SW 1271 (cell line): ENCODE measurements at regions not wholly inside any gene's neighbourhood (a gene's known extent, or its start where the extent isn't known, plus 50 kb on each side); places are given as distances from the start of the nearest gene placed in this dataset.

Source experiments
- DNase-seq, 2 experiments: peaks; one replicate each; lab custom pipeline; 2025; lab: John Stamatoyannopoulos, UW

DNA sequence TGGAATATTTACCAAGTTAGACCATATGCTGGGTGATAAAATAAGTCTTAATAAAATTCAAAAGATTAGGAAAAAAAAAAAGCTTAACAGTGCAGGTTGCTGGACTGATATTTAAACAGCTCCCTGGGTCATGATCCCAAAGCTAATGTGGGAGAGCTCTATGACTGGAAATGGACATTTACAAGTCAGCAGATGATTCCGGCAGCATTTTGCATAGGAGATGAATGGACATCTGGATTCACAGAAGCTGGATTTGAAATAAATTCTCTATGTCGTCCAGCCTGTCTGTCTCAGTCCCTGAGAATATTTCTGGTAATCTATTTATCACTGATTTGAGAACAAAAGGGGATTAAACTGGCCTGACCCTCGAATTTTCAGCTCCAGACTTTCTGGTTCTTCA lies 52.3 kb upstream of the KLHL25 start:
- no peak for DNase-seq

DNA sequence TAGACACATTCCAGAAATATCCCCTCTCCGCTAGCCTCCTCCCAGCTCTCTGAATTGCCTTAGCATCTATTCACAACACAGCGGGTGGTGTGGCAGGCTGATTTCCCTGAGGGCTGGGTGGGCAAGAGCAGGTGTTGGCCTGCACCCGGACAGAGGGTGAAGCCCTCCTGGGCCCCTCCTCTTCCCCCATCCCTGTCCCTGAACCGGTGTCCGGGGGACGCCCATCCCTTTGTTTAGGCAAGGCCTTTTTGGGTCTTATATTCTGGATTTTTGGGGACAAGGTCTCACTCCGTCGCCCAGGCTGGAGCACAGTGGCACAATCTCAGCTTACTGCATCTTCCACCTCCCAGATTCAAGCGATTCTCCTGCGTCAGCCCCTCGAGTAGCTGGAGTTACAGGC lies 55.2 kb upstream of the KLHL25 start:
- DNase-seq, result no peak

DNA sequence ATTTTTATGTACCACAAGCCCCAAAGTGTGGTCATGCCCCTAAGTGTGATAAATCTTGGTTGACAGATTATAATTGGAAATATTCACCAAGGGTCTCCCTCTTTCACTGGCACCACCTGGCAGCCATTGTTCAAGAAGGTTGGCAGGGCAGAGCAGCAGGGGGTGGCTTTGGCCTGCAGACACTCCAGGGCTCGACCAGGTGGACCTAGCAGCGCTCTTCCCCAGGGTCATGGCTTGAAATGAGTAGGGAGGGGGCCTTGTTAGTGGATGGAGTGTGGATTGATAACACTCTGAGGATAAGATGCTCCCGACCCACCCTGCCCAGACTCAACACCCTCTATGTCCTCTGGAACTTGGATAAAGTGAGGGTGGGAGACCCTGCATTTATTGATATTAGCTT lies 58.2 kb upstream of the KLHL25 start:
- no peak for DNase-seq

DNA sequence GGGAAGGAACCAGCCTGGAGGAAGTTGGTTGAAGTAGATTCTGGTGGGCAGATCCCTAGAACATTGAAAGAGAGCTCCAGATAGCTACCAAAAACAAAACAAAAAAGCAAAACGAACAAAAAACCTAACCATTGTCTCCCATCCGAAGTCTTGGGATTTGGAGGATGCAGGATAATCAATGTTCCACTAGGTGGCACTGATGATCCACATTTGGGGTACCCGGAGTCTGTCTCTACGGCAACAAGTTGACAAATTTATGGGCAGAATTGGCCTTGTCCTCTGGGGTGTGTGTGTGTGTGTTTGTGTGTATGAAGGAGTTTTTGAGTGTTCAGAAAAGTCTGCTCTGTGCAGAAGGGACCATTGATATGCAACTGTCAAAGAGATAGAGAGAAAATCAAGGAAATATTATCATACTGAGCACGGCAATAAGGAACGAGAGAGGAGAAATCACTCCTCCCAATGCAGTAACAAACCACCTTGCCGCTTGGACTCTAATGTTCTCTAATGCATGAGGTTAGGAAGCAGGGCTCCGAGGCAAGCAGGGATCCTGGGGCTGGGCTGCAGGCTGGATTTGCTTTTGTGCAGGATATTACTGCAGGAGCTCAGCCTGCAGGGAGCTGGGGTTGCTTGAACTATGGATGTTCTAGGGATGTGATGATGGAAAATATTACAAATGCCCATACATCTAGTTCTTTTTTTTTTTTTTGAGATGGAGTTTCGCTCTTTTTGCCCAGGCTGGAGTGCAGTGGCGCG lies 59.8 kb upstream of the KLHL25 start:
- peak; percentile 16 to 67 for DNase-seq

DNA sequence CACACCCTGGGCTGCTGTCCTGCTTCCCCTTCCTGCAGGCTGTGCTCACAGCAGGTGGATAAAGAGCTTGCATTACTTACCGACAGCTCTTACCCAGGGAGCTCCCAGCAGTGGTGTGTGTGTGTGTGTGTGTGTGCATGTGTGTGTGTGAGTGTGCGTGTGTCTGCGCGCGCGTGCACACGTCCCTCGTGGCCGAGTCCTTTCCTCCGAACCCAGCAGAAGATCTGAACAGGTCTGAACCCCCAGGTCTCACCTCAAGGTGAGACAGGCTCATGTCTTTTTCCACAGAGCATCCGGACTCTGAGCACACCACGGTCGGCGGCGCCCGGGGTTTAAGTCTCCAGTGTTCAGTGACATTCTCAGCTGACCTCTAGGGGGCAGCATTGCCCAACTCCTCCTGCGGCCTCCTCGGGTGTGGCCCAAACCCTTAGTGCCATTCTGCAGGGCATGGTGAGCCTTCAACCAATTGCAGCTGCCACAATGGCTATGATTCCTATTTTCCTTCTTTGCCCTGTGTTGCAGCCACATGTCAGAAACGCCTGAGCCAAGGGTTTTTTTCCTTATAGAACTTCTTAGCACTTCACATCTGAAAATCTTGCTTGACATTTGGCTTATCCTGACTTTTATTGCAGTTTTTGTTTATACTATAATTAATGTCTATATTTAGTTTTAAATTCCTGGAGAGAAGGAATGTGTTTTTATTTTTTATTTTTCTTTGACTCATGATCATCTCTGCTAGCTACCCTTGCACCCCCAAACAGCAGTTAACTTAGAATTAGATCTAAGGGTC lies 64.1 kb upstream of the KLHL25 start:
- DNase-seq, result peak; percentile 31 to 68

DNA sequence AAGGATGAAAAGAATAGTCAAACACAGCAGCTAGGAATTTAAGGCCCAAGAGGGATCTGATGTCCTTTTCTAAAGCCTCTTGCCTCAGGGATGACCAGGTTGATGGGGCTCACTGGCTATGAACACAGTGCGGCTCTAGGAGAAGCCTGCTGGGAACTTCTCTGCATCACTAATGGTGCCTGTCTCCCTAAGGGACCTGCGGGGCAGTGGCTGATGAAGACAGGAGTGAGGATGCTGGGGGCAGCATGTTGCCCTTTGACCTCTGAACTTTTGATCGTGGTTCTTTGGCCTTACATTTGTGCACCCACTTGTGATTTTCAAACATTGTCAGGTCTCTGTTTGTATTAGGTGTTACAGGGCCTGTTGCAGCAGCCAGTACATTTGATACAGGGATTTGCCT lies 64.9 kb upstream of the KLHL25 start:
- no peak for DNase-seq

DNA sequence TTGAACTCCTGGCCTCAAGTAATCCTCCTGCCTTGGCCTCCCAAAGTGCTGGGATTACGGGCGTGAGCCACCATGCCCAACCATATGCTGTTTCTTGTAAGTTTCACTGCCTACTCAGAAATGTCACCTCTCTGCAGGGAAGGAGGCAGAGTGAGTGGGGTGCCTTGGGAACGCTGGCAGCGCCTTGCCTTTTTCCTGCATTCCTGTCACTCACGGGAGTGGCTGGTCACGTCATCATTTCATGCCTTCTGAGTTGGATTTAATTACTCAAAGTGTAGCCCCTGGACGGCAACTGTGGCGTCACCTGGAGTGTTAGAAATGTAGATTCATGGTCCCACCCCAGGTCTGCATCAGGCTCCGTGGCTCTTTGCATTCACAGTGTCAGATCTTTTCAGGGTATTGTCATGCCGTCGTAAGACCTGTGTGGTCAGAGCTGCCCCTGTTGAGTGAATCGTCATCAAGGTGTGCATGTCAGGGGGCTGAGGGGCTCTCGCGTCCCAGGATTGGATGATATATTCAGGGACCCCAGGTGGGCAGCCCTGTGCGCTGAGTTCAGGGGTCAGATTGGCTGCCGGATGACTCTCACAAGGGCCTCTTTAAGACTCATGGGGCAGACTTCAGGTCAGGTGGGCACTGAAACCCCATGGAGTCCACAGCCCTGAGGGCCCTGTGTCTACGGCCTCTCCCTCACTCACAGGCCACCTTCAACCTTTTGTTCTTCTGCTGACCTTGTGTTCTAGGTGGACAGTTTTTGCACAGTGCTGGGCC lies 65.9 kb upstream of the KLHL25 start:
- no peak for DNase-seq

DNA sequence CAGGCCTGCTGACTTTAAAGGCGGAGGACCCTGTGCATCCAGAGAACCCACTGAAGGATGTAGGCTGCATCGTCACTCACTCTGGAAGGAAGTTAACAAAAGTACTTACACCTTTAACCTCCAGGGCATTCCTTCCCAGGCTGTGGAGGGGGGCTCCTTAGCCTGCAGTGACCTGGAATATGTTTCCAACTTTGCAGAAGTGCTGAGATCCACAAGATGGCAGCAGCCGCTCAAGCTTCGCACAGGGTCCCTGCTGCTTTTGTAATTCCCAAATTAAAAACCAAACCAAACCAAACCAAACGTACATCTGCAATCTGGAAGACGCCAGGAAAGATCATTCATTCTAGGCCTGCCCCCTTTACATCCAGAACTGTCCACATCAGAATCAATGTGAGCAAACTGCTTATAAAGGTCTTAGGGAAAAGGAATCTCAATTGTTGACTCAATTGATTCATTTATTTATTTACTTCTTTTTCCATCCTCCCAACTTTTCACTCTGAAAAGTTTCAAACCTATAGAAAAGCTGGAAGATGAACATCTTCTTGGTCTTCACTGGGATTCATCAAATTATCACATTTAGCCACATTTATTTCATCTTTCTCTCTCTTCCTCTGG lies 70.5 kb upstream of the KLHL25 start:
- peak in 1 of 2 experiments; percentile 59 for DNase-seq

DNA sequence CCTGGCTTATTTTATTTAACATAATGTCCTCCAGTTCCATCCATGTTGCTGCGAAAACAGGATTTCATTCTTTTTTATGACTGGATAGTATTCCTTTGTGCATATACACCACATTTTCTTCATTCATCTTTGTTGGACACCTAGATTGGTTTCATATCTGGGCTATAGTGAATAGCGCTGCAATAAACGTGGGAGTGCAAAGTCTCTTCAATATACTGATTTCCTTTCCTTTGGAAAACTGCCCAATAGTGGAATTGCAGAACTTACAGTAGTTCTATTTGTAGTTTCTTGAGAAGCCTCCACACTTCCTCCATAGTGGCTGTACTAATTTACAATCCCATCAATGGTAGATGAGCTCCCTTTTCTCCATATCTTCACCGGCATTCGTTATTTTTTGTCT lies 72.5 kb upstream of the KLHL25 start:
- DNase-seq, result no peak

DNA sequence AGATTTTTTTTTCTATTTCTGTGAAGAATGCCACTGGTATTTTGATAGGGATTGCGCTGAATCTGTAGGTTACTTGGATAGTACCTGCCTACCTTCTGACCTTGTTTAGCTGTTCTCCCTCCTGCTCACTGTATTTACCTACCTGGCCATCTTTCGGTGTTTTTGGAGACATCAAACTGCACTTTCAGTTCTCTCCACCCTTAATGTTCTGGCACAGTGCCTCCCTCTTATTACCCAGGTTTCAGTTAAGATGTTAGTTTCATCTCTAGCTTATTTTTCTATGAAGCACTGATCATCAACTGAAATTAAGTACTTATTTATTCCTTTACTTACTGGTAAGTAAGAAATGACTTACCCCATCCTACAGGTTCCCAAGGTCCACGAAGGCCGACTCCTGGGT lies 74.4 kb upstream of the KLHL25 start:
- no peak for DNase-seq

DNA sequence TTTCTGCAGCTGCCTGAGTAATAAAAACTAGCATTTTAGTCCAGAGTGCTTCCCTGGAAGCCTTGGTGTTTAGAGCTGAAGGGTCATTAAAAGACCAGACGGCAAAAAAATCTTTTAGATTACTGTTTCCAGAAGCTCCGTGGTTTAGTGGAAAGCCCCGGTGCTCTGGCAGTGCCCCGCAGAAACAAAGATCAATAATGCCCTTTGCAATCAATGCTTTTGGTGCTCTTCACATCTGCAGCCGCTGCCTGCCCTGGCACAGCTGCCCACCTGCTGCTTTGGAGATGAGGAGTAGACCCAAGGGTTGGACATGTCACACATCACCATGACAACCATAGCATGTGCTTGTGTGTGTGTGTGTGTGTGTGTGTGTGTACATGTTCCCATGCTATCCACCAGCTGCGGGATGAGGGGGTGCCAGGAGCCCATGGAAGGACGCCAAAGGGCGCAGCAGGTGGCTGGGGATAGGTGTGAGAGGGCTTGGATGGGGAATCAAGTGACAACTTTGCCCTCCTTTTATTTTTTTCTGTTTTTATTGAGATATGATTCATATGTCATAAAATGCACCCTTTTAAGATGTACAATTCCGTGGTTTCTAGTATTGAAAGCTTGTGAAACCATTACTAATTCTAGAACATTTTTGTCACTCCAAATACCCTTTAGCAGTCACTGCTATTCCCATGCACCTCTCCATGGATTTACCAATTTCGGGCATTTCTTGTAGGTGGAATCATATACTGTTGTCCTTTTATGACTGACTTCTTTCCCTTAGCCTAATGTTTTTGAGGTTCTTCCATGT lies 75.7 kb upstream of the KLHL25 start:
- DNase-seq, result no peak

DNA sequence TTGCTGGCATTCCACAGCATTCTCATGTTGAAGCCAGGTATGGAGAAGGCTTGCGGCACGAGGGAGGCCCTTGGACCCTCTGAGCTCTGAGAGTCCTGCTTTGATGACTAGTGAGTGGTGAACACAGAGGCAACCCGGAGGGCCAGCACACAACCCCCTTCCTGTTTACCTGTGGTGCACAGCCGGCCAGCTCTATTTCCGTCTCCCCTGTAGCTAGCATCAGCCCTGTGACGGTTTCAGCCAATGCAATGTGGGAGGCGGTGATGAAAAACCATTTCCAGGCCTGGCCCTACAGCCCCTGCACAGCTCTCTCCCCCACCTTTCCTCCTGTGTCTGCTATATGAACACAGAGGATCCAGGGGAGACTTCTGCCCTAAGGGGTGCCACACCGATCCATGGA lies 76.8 kb upstream of the KLHL25 start:
- DNase-seq, result no peak

DNA sequence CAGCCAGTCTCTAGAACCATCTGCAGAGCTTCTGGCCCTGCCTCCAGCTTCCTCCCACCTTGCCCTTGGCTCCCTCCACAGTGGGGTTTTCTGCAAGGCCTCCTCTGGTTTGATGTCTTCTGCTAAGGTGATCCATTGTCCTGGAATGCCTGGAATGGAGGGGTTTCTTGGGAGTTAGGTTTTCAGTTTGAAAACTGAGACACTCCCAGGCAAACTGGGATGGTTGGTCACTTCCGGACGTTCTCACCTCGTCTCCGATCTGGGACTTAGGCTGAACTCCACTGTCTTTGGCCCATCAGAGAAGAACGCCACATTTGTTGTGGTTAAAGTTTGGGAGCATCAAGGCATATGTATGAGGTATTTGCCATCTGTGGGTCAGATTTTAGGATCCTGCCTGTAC lies 77.4 kb upstream of the KLHL25 start:
- DNase-seq, result no peak

DNA sequence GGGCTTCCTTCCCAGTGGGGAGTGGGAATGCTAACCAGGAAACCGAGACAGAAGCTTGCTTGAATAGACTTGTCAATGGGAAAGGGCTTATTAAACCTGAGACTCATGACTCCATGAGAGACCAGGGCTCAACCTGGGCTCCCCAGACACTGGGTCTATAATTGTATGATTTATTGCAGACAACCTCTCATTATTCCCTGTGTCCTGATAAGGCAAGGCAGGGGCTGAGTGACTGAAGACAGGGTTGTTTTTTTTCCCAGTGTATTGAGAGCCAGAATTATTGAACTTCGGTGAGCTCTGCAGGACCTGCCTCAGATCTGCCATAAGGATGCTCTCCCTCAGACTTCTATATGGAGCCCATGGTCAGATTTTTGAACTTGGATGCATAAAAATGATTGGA lies 79.5 kb upstream of the KLHL25 start:
- no peak for DNase-seq

DNA sequence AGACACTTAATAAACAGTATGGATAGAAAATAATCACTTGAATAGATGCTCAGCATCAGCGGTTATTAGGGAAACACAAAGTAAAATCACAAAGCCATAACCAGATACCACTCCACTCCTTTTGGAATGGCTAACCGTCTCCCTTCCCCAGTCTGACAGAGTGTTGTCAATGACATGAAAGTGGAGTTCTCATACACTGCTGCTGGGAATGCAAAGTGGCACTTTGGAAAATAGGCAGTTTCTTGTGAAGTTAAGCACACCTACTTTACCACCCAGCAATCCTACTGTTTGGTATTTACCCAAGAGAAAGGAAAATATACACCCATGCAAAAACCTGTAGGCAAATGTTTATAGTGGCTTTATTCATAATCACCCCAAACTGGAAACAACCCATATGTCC lies 81.0 kb upstream of the KLHL25 start:
- no peak for DNase-seq

DNA sequence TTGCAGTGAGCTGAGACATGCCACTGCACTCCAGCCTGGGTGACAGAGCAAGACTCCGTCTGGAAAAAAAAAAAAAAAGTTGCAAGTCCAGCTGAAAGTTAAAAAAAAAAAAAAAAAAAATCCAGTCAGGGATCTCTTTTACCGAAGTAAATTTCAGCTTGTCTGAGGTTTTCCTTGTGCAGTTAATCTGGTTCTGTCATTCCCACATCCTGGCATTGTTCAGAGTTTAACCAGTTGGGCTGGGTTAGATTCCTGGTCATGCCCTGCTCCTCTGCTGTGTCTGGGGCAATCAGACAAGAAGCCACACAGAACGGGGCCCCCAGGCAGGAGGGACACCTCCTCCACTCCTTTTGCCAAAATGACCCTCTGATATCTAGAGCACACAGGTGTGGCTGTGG lies 84.1 kb upstream of the KLHL25 start:
- no peak for DNase-seq

DNA sequence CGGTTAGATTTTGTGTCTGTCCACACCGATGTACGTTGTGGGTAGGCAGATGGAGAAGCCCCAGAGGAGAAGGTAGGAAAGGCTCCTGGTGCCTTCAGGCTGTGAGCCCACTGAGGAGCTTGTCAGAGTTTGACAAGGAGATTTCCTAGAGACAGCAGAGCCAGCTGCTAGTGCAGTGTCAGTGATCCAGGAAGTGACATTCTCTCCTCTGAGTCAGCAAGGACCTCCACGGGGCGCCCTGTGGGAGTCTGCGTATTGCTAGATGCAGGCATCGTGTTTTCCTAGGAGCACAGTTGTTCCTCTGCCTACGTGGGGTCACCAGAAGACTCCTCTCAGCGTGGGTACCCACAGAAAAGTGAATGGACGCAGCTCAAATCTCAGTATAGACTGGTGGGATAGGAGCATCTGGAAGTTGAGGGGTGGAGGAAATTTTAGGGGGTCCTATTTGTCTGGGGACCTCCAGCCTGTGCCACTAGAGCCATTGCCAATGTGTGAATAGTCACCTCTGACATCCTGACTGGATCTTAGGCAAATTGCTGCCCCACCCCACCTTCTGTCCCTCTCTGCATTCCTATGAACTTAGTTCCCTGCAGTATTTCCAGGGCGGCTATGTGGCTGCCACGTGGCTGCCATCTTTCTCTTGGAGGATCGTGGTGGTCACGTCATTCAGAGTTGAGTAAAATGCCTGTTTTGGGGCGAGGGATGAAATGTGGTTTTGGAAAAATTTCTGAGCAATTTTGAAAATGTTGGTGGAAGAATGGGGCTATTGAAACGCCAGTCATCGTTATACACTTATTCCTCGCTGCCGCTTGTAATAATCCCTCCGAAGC lies 84.8 kb upstream of the KLHL25 start:
- peak; percentile 44 to 58 for DNase-seq

DNA sequence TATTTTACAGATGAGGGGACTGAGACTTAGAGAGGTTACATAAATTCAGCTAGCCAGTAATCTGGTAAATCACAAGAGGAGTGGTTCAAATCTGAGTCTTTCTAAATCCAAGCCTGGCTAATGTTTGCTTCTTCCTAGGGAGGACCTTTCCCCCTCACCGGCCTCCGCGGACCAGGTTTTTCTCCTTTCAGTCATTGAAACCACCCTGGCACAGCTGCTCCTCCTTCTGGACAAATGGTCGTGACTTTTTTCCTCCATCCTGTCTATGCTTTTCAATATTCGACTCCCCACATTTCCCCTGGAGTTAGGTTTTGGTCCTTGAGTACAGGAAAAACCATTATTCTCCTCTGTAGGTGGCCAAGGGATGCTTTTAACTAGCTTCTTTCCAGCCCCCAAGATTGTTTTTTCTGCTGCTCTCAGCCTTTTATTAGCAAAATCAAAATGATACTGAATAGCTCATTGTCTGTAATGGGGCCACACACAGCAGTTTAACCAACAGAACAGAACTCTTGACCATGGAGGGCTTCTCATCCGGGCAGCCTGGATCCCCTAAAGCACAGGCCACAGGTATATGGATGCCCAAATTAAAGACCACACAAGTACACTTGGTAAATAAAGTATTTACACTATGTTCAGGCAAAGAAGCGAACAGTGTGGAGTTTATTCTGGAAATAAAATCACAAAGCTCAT lies 85.9 kb upstream of the KLHL25 start:
- no peak for DNase-seq

DNA sequence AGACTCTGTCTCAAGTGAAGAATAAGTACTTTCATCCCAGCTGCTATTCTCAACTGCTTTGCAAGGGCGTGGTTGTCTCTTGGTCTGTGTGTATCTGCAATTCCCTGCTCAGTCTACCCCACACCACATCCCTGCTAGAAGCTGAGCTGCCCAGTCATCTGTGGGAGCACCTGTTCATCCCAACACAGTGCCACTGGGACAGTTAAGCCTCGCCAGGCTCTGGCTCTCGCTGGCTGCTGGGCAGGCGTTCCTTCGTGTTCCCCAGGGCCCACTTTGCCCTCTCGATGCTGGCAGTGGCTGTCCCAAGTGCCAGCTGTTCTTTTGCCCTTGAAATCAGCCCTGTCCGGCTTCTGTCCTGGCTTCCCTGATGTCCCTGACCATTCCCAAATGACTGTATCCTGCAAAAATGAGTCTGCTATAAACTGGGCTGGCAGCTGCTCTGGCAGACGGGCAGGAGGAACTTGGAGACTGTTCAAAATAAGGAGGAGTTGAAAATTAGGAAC lies 91.6 kb upstream of the KLHL25 start:
- DNase-seq, result no peak
